Suprapubic skin (tissue), 4 donors: ENCODE measurements at regions not wholly inside any gene's neighbourhood (a gene's known extent, or its start where the extent isn't known, plus 50 kb on each side); places are given as distances from the start of the nearest gene placed in this dataset.
"Not testable (repeated sequence)": the region's sequence is repeated elsewhere in the genome, so short reads cannot be mapped to it uniquely, and the experiment has no call there.

Experiments
- DNase-seq, 2 donors: peaks; one replicate each; pipeline ENCODE4 v3.0.0-alpha.2; 2019; ENCODE audit warnings: low spot score in 2 of 2
- H3K27ac ChIP-seq: fragments of 200-600 bp; sonication (generic); one replicate; pipeline ENCODE4 v1.5.1; 2019
- H3K27me3 ChIP-seq: fragments of 200-600 bp; sonication (generic); one replicate; pipeline ENCODE4 v1.5.1; 2019
- H3K36me3 ChIP-seq: fragments of 200-600 bp; sonication (generic); one replicate; pipeline ENCODE4 v1.5.1; 2019
- H3K4me1 ChIP-seq: fragments of 200-600 bp; sonication (generic); one replicate; pipeline ENCODE4 v1.5.1; 2019
- H3K4me3 ChIP-seq: fragments of 200-600 bp; sonication (generic); one replicate; pipeline ENCODE4 v1.5.1; 2019; ENCODE audit warnings: mild to moderate bottlenecking
- H3K9me3 ChIP-seq: fragments of 200-600 bp; sonication (generic); one replicate; pipeline ENCODE4 v1.5.1; 2019
- CTCF ChIP-seq, 2 donors: fragments of 200-600 bp in 1 of 2; fragments of 450-650 bp in 1 of 2; sonication (generic) in 1 of 2; IDR thresholded peaks; one replicate each; pipeline ENCODE4 v1.5.1; 2016 to 2019; ENCODE audit warnings: antibody characterized with exemption in 2 of 2, mild to moderate bottlenecking in 1 of 2, moderate library complexity in 1 of 2
- EP300 ChIP-seq: sonication (generic); formaldehyde crosslinking; IDR thresholded peaks from one replicate; pipeline ENCODE4 v1.6.1; 2017; ENCODE audit warnings: antibody characterized with exemption
- POLR2A ChIP-seq, 2 donors: fragments of 450-650 bp; IDR thresholded peaks; one replicate each; pipeline ENCODE4 v1.6.1; 2017; ENCODE audit warnings: antibody characterized with exemption in 2 of 2, mild to moderate bottlenecking in 2 of 2, moderate library complexity in 2 of 2
- POLR2AphosphoS5 ChIP-seq, 3 donors: sonication (generic); formaldehyde crosslinking; IDR thresholded peaks; one replicate each; pipeline ENCODE4 v1.6.1; 2017; ENCODE audit warnings: antibody characterized with exemption in 3 of 3
- WGBS: methylation state at CpG from one replicate; pipeline ENCODE4 v1.1.5; 2018; 5-methylcytosine and 5-hydroxymethylcytosine counted together

GRCh38 chr9:30584559-30584958, 1799.9 kb upstream of the ACO1 start:
- Histone ChIP-seq H3K27me3 (no peaks in the 10 kb centered on the region), H3K4me3 (no peak overlapping the region), H3K9me3 (no peaks in the 10 kb centered on the region), H3K4me1 (no peaks in the 10 kb centered on the region), H3K36me3 (no peaks in the 10 kb centered on the region), H3K27ac (no peak overlapping the region)
- WGBS = 81% methylated on average over 2 of the region's 2 CpGs
- DNase-seq = no peak
- no peak for TF ChIP-seq CTCF (IDR thresholded peaks at IDR 0.05)
- no peak for TF ChIP-seq POLR2AphosphoS5 (IDR thresholded peaks at IDR 0.05)
- TF ChIP-seq EP300 = no peak
- no peak for TF ChIP-seq POLR2A (IDR thresholded peaks at IDR 0.05)

- Histone ChIP-seq H3K4me3 (no peak overlapping the region), H3K27ac (no peak overlapping the region), H3K4me1 (no peaks in the 10 kb centered on the region), H3K36me3 (no peaks in the 10 kb centered on the region), H3K9me3 (no peaks in the 10 kb centered on the region), H3K27me3 (no peaks in the 10 kb centered on the region)
- no peak for TF ChIP-seq POLR2A (IDR thresholded peaks at IDR 0.05)
- WGBS = 48% methylated on average over 1 of the region's 1 CpG
- no peak for DNase-seq
Observed at GRCh38 chr9:30591461-30591860, 1793.0 kb upstream of the ACO1 start.

GRCh38 chr9:30597608-30598007, 1786.8 kb upstream of the ACO1 start:
- H3K4me3 ChIP-seq = no peak overlapping the region
- H3K36me3 ChIP-seq = no peaks in the 10 kb centered on the region
- H3K27ac ChIP-seq = no peak overlapping the region
- no peak for TF ChIP-seq POLR2A (IDR thresholded peaks at IDR 0.05)
- no peak for TF ChIP-seq CTCF (IDR thresholded peaks at IDR 0.05)
- TF ChIP-seq EP300 = no peak
- TF ChIP-seq POLR2AphosphoS5 (IDR thresholded peaks at IDR 0.05) = no peak
- no peaks in the 10 kb centered on the region for H3K9me3 ChIP-seq
- H3K4me1 ChIP-seq = no peaks in the 10 kb centered on the region
- H3K27me3 ChIP-seq = no peaks in the 10 kb centered on the region
- no peak for DNase-seq
- 97% methylated on average over 2 of the region's 2 CpGs for WGBS

- Histone ChIP-seq H3K9me3 (peaks cover 7% of the 10 kb centered on the region), H3K36me3 (no peaks in the 10 kb centered on the region), H3K4me3 (no peak overlapping the region), H3K4me1 (no peaks in the 10 kb centered on the region), H3K27me3 (no peaks in the 10 kb centered on the region), H3K27ac (no peak overlapping the region)
- TF ChIP-seq CTCF (IDR thresholded peaks at IDR 0.05) (no peak), POLR2AphosphoS5 (IDR thresholded peaks at IDR 0.05) (no peak), POLR2A (IDR thresholded peaks at IDR 0.05) (no peak), EP300 (no peak)
- WGBS = 49% methylated on average over 1 of the region's 1 CpG
- no peak for DNase-seq
Observed at GRCh38 chr9:30605936-30606335, 1778.5 kb upstream of the ACO1 start.

- no peaks in the 10 kb centered on the region for H3K9me3 ChIP-seq
- DNase-seq = no peak
- H3K4me1 ChIP-seq = no peaks in the 10 kb centered on the region
- TF ChIP-seq EP300 (no peak), POLR2AphosphoS5 (IDR thresholded peaks at IDR 0.05) (no peak), POLR2A (IDR thresholded peaks at IDR 0.05) (no peak), CTCF (IDR thresholded peaks at IDR 0.05) (no peak)
- H3K27me3 ChIP-seq = no peaks in the 10 kb centered on the region
- WGBS = 54% methylated on average over 1 of the region's 1 CpG
- no peaks in the 10 kb centered on the region for H3K36me3 ChIP-seq
- H3K27ac ChIP-seq = no peak overlapping the region
- H3K4me3 ChIP-seq = no peak overlapping the region
Observed at GRCh38 chr9:30609713-30610112, 1774.7 kb upstream of the ACO1 start.

GRCh38 chr9:30616782-30617181, 1767.7 kb upstream of the ACO1 start:
- 91% methylated on average over 7 of the region's 7 CpGs for WGBS

More at GRCh38 chr9:30616782-30617181, 1767.7 kb upstream of the ACO1 start:
- H3K9me3 ChIP-seq, H3K4me3 ChIP-seq, DNase-seq, H3K27me3 ChIP-seq, H3K27ac ChIP-seq, H3K36me3 ChIP-seq, H3K4me1 ChIP-seq: not testable (repeated sequence)
